CD4-positive, alpha-beta T cell treated with Interleukin-6 for 4 hours (primary cell): ENCODE measurements at regions not wholly inside any gene's neighbourhood (a gene's known extent, or its start where the extent isn't known, plus 50 kb on each side); places are given as distances from the start of the nearest gene placed in this dataset.
"Not testable (repeated sequence)": the region's sequence is repeated elsewhere in the genome, so short reads cannot be mapped to it uniquely, and the experiment has no call there.

Source experiments
- DNase-seq: peaks from one replicate; pipeline ENCODE4 v3.0.0-alpha.2; 2020; ENCODE audit warnings: mixed read lengths

DNA sequence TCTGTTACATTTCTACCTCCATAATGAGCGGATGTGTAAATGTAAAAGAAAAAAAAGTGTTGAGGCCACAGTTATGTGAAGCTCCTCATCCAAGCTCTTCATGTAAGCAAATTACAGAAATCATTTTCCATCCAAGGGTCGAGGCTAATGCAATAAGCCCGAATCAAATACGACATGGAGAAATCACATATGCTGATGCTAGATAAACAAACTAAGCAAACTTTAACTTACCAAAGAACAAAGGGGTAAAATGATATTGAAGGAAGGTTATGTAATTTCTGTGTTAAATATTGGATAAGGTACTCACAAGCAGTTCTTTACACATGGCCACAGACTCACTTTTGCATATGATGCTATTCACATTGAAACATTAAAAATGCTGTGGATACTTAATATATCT is 310.2 kb upstream of the ID2 start:
- no peak for DNase-seq

DNA sequence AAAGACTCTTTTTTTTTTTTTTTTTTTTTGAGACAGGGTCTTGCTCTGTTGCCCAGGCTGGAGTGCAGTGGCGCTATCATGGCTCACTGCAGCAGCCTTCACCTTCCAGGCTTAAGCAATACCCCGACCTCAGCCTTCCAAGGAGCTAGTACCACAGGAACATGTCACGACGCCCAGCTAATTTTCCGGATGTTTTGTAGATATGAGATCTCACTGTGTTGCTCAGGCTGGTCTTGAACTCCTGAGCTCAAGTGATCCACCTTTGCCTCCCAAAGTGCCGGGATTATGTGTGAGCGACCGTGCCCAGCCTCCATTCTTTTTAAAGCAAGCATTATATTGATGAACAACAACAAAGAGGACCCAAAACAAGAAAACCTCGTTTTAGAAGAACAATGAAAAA is 307.1 kb upstream of the ID2 start:
- DNase-seq = no peak

DNA sequence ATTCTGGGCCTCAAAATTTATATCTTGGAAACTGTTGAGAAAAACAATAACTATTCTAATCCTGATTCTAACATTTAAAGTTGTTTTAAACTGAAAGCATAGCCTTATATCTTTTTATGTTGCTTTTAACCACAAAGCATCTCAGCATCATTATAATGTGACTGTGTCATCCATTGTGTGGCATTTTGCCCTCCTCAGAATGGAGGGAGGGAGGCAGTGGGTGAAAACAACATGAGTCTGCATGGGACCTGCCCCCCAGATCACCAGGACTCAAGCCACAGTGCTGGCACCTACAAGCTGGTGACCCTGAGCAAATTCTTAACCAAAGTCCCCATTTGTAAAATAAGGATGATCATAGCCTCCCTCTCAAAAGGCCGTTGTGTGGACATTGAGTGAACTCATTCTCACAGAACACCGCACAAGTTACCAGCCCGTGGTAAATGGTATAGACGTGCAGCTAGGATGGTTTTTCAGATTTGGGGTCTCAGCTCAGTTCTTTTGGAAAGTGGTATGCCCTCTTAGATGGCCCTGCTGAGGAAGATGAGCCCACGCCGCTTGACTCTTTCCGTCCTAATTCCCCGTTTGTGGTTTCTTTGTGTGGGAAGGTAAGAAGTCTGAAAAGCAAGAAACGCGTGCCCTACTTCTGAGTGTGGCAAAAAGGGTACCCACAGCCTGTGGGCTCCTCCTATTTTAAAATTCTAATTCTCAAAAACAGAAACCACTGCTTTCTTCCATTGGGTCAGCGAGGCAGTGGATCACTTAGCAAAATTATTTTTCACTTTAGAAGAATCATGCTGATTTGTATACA is 305.0 kb upstream of the ID2 start:
- DNase-seq = peak; percentile 29

DNA sequence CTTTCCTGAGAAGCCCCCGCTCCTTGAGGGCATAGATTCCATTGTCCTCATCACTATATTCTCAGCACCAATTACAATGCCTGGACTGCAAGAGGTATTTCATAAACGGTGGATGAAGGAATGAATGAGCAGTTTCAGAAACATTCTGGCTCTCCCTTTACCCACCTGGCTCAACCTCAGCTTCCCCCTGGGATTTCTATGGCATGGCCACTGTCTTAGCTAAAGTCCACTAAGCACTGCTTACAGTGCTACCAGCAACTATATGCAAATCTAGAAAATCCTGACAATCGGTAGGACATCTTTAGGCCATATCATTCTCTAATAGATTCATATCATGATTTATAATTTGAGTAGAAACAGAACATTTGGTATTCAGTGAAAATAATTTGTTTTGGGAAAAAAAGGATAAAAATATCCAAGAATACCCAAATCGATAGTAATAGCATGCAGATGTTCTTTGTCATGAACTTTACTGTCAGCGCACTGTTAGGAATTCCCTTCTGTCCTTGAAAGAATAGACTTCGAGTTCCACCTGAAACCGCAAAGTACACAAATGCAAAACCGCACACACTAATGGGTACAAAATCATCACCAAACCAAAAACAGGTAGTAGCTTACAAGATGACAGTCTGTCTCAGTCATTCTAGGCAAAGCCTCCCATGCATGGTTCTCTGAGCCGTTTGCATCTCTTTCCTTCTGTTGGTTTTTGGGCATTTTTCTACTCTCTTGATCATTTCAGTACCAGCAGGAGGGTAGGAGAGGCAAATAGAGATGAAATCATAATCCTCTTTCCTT is 303.6 kb upstream of the ID2 start:
- DNase-seq = no peak

DNA sequence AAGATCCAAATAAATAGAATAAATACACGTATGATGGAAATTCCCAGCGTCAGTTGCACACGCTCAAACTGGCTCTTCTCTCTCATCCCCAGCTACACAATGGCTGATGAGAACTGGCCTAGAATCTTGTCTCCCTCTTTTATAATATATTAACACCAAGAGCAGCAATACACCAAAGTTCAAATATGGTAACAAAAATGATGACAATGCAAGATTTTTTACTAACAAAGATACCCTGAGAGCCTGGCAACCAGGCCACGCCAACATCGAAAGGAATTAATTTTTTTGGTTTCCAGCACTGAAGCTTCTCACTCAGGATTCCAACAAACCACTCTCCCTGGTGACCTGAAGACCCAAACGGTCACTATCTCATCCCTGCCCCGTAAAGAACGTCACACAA is 302.7 kb upstream of the ID2 start:
- no peak for DNase-seq

- no peak for DNase-seq
Observed at GRCh38 chr2:8379549-8379948, 302.3 kb upstream of the ID2 start.

DNA sequence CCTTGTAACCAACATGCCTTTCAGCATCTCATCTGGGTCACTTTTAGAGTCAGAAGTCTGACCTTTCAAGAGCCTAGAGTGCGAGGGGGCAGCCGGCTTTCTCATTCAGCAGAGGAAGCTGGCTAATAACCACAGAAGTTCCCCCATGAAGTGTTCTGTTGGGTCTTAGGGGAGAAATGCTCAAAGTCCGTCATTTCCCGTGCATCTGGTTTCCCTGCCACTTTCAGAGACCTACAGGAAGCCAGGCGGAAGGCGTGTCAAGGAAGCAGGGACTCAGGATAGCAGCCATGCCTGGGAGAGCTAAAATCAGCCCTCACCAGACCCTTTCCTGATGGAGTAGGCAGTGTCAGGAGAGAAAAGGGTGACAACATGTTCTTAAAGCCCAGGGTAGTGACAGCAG is 301.8 kb upstream of the ID2 start:
- DNase-seq = no peak

DNA sequence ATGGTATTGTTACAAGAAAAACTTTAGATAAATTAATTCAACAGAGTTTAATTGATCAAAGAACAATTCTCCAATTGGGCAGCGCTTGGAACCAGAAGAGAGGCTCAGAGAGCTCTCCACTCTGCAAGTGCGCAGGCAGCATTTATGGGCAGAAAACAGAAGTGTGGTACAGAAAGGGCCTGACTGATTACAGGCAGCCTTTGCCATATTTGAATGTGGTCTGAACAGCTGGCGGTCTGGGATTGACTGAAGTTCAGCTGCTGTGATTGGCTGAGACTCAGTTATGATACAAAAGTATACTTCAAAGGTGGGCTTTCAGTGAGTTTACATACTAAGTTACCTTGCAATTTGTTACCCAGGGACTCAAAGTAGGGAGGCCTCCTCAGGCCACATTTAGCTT is 301.3 kb upstream of the ID2 start:
- DNase-seq = no peak

- no peak for DNase-seq
Observed at GRCh38 chr2:8382485-8382884, 299.4 kb upstream of the ID2 start.

- not testable (repeated sequence) for DNase-seq
Observed at GRCh38 chr2:8386748-8387147, 295.1 kb upstream of the ID2 start.

DNA sequence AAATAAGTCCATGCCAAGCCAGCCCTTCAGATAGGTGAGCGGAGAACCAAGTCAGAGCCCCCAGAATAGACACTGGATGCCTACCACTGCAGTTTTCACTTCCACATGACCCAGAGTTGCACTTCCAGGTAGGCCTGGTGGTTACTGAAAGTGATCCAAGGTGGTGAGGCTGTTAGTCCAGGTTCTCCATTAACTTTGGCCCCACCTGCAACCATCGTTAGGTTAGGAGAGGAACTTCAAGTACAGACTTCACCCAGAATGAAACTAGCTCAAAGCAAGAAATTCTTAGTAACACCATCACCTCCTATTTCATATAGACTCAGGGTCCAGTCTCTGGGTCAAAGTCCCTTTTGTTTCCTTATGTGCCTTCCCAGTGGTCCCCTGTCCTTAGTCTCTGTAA is 293.1 kb upstream of the ID2 start:
- DNase-seq = no peak

- no peak for DNase-seq
Observed at GRCh38 chr2:8389431-8390108, 292.3 kb upstream of the ID2 start.

GRCh38 chr2:8391126-8391525 is 290.7 kb upstream of the ID2 start:
- no peak for DNase-seq

- no peak for DNase-seq
Observed at GRCh38 chr2:8391584-8391983, 290.3 kb upstream of the ID2 start.

DNA sequence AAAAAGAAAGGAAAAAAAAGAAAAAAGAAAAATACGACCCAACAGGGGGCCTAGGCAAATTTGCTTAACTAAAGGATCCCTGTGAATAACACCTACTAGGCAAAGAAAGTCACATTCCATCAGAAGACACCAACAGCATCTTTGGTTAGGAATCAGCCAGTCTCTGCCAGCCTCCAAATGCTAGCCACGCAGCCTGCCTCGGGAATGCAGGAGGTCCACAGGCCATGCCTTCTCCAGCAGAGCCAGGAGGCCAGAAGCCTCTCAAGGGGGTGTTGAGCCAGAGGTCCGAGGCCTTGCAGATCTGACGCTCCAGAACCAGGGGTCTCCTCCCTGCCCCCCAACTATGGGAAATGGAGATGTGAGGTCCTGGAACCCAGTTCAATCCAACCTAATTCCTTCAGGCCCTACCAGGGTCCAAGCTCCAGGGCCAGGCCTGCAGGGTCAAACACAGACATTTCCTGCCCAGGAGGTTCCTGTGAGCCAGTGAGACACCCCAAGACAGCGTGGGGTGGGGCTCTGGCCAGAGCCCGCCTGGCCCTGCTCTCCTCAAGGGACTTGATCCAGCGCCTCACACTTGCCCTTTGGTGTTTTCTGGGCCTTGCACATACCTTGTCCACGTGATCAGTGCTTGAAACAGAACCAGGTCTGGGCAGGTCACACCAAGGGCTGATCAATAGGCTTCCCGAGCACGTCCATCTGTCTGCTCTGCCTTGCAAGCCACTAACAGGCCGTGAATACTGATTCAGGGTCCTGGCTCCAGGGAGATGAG is 289.6 kb upstream of the ID2 start:
- DNase-seq = no peak

DNA sequence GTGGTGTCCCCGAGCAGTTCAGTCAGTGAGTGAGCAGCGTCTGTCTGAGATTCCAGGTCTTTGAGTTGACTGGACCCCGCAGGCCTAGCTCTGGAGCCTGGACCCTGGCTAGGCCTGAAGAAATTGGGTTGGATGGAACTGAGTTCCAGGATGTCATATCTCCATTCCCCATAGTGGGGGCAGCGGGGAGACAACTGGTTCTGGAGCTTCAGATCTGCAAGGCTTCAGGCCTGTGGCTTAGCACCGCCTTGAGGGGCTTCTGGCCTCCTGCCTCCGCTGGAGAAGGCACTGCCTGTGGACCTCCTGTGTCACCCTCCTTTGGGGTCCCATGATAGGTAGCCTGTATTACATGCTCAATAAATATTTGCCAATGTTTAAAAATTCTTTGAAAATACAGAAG is 288.4 kb upstream of the ID2 start:
- DNase-seq = no peak

- DNase-seq = no peak
Observed at GRCh38 chr2:8394131-8394530, 287.7 kb upstream of the ID2 start.

DNA sequence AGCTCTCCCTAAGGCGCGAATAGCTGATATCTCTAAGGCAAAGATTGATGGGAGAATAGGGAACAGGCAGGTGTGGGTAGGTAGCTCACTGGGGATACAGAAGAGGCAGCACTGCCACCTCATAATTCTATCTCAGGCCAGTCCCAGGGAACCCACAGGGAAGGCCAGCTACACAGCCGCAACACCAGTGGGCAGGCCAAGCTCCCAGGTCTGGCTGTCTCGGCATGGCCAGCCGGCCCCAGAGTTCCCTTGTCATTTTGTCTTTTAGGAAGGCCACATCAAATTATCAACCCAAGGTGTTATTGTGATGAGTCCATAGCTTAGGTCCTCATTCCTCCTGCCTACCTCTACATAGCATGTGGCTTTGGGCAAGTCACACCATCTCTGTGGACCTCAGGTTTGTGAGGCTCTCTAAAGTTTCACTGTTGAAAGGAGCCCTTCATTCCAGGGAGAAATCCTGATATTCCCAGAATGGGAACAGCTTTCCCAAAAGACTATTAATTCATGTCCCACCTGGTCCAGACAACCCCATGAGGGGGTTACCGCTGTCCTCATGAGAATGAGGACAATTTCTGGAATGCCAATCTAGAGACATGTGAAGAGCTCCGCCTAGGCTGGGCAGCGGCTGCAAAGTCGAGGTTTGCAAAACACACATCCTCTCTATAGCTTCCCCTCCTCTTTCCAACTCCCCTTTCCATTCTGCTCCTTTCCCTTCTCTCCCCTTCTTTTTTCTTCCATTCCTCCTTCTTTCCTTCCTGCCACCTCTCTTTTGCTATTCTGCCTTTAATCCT is 287.1 kb upstream of the ID2 start:
- DNase-seq = no peak

- no peak for DNase-seq
Observed at GRCh38 chr2:8395718-8396117, 286.1 kb upstream of the ID2 start.

DNA sequence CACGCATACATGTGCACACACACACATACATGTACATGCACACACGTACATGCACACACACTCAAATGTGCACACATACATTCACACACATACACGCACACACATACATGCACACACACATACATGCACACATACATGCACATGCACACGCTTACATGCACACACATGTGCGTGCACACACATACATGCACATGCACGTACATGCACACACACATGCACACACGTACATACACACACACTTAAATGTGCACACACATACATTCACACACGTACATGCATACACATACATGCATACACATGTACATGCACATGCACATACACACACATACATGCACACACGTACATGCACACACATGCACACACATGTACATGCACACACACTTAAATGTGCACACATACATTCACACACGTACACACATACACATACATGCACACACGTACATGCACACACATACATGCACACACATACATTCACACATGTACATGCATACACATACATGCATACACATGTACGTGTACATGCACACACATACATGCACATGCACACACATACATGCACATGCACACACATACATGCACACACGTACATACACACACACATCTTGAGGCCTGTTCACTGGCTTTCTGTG is 283.7 kb upstream of the ID2 start:
- DNase-seq = no peak

- DNase-seq = no peak
Observed at GRCh38 chr2:8399731-8400130, 282.1 kb upstream of the ID2 start.

DNA sequence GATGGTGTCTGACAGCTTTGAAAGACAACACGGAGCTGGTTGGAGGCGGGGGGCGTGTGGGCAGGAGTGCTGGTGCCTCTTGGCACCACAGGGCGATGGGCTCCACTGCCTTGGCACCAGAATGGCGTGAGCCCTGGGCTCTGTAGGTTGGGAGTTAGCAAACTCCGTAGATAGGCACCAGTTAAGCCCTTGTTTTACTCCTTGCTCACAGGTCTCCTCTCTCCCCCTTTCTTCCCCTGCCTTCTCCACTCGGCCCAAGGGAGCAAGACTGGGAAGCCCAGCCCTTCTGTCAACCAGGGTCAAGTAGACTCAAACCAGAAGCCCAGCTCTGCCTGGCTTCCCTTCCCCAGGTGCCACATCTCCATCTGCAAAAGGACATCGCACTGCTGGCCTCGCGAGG is 281.7 kb upstream of the ID2 start:
- no peak for DNase-seq
